Progenitor cell of endocrine pancreas (in vitro differentiated cells): ENCODE measurements at regions not wholly inside any gene's neighbourhood (a gene's known extent, or its start where the extent isn't known, plus 50 kb on each side); places are given as distances from the start of the nearest gene placed in this dataset.

Source experiments
- DNase-seq: peaks from one replicate; pipeline ENCODE4 v3.0.0; 2021; ENCODE audit warnings: low spot score; ENCODE audit not compliant: unreplicated experiment
- H3K27ac Mint-ChIP-seq: 2 replicates; pipeline ENCODE4 v1.8.0; 2021; ENCODE audit warnings: mild to moderate bottlenecking, moderate library complexity, mixed read lengths
- H3K27me3 Mint-ChIP-seq: 2 replicates; pipeline ENCODE4 v1.8.0; 2021; ENCODE audit warnings: mixed read lengths
- H3K36me3 Mint-ChIP-seq: 2 replicates; pipeline ENCODE4 v1.8.0; 2022; ENCODE audit warnings: mixed read lengths; ENCODE audit not compliant: insufficient read depth
- H3K4me1 Mint-ChIP-seq: 2 replicates; pipeline ENCODE4 v1.8.0; 2021; ENCODE audit warnings: low read depth, mixed read lengths
- H3K4me3 Mint-ChIP-seq: 2 replicates; pipeline ENCODE4 v1.8.0; 2021; ENCODE audit warnings: low read depth, mild to moderate bottlenecking, moderate library complexity, mixed read lengths
- H3K9me3 Mint-ChIP-seq: 2 replicates; pipeline ENCODE4 v1.8.0; 2021; ENCODE audit warnings: low read depth, mixed read lengths
- CTCF ChIP-seq: fragments of 200-600 bp; sonication (generic); IDR thresholded peaks from one replicate; pipeline ENCODE4 v1.5.0; 2021; ENCODE audit warnings: antibody characterized with exemption, mild to moderate bottlenecking; ENCODE audit not compliant: unreplicated experiment

- H3K36me3 Mint-ChIP-seq = no peaks in the 10 kb centered on the region
- H3K4me3 Mint-ChIP-seq = no peak overlapping the region
- no peak for TF ChIP-seq CTCF
- no peaks in the 10 kb centered on the region for H3K27me3 Mint-ChIP-seq
- H3K4me1 Mint-ChIP-seq = no peaks in the 10 kb centered on the region
- H3K27ac Mint-ChIP-seq = no peak overlapping the region
- no peaks in the 10 kb centered on the region for H3K9me3 Mint-ChIP-seq
- DNase-seq = no peak
Observed at GRCh38 chr4:32251126-32251525, 1531.0 kb downstream of the PCDH7 start.

GRCh38 chr4:32251926-32252325 lies 1531.8 kb downstream of the PCDH7 start:
- Mint-ChIP-seq H3K4me1 (no peaks in the 10 kb centered on the region), H3K27ac (no peak overlapping the region), H3K36me3 (no peaks in the 10 kb centered on the region), H3K27me3 (no peaks in the 10 kb centered on the region), H3K4me3 (no peak overlapping the region), H3K9me3 (no peaks in the 10 kb centered on the region)
- no peak for DNase-seq
- TF ChIP-seq CTCF = no peak

- no peaks in the 10 kb centered on the region for H3K36me3 Mint-ChIP-seq
- H3K27me3 Mint-ChIP-seq = no peaks in the 10 kb centered on the region
- H3K27ac Mint-ChIP-seq = no peak overlapping the region
- TF ChIP-seq CTCF = no peak
- no peak overlapping the region for H3K4me3 Mint-ChIP-seq
- no peak for DNase-seq
- H3K4me1 Mint-ChIP-seq = no peaks in the 10 kb centered on the region
- no peaks in the 10 kb centered on the region for H3K9me3 Mint-ChIP-seq
Observed at GRCh38 chr4:32254216-32254615, 1534.0 kb downstream of the PCDH7 start.

- Mint-ChIP-seq H3K4me3 (no peak overlapping the region), H3K36me3 (no peaks in the 10 kb centered on the region), H3K27ac (no peak overlapping the region), H3K4me1 (peaks cover 6% of the 10 kb centered on the region), H3K27me3 (no peaks in the 10 kb centered on the region), H3K9me3 (no peaks in the 10 kb centered on the region)
- no peak for DNase-seq
- no peak for TF ChIP-seq CTCF
Observed at GRCh38 chr4:32258986-32259385, 1538.8 kb downstream of the PCDH7 start.

GRCh38 chr4:32261196-32261595 lies 1541.0 kb downstream of the PCDH7 start:
- H3K9me3 Mint-ChIP-seq = no peaks in the 10 kb centered on the region
- DNase-seq = no peak
- peak overlapping the region; percentile 74 for H3K27ac Mint-ChIP-seq
- peaks cover 6% of the 10 kb centered on the region for H3K4me1 Mint-ChIP-seq
- no peak for TF ChIP-seq CTCF
- no peaks in the 10 kb centered on the region for H3K27me3 Mint-ChIP-seq
- H3K36me3 Mint-ChIP-seq = no peaks in the 10 kb centered on the region
- H3K4me3 Mint-ChIP-seq = no peak overlapping the region
